HEK293 (cell line): ENCODE measurements at regions not wholly inside any gene's neighbourhood (a gene's known extent, or its start where the extent isn't known, plus 50 kb on each side); places are given as distances from the start of the nearest gene placed in this dataset.

Experiments used
- CTCF ChIA-PET: fragments of 350-600 bp; formaldehyde crosslinking; extraction: SDS; loops from one replicate; lab custom pipeline; 2021; ENCODE audit warnings: antibody characterized with exemption; lab: Yijun Ruan, JAX
- POLR2A ChIA-PET: fragments of 300-600 bp; formaldehyde crosslinking; extraction: SDS; loops from one replicate; lab custom pipeline; 2020; ENCODE audit warnings: antibody characterized with exemption, inconsistent platforms; lab: Yijun Ruan, JAX
- H3K27ac ChIP-seq: fragments of 200-500 bp; sonication (Bioruptor generic); 2 replicates; pipeline ENCODE4 v1.5.1; 2014; ENCODE audit warnings: low read depth, low read length, control low read depth, inconsistent platforms; ENCODE audit errors: extremely low read depth
- H3K36me3 ChIP-seq, 2 experiments: fragments of 200-500 bp in 1 of 2; sonication (Bioruptor generic) in 1 of 2; 1 replicate in 1 of 2; 2 replicates in 1 of 2; pipeline ENCODE4 v1.5.1; 2014 to 2017; ENCODE audit warnings: inconsistent platforms in 2 of 2, low read length in 2 of 2; ENCODE audit not compliant: control insufficient read depth in 2 of 2, insufficient read depth in 1 of 2
- H3K4me1 ChIP-seq: fragments of 200-500 bp; sonication (Bioruptor generic); 2 replicates; pipeline ENCODE4 v1.5.1; 2014; ENCODE audit warnings: mild to moderate bottlenecking, low read length, inconsistent platforms; ENCODE audit not compliant: control insufficient read depth, insufficient read depth
- H3K4me3 ChIP-seq: 2 replicates; pipeline ENCODE4 v1.5.1; 2011; ENCODE audit warnings: low read depth, mild to moderate bottlenecking, control low read depth, low read length, moderate library complexity
- H3K9me3 ChIP-seq: fragments of 200-500 bp; sonication (Bioruptor generic); 2 replicates; pipeline ENCODE4 v1.5.1; 2014; ENCODE audit warnings: low read depth, low read length, inconsistent platforms; ENCODE audit not compliant: control insufficient read depth, insufficient read depth
- CTCF ChIP-seq: fragments of 450-650 bp; formaldehyde crosslinking; IDR thresholded peaks from 2 replicates; pipeline ENCODE4 v1.5.1; 2016; ENCODE audit warnings: missing biosample characterization, missing genetic modification characterization
- KLF9 ChIP-seq: fragments of 450-650 bp; formaldehyde crosslinking; IDR thresholded peaks from 2 replicates; pipeline ENCODE4 v1.5.1; 2016; ENCODE audit warnings: missing biosample characterization, missing genetic modification characterization, low read depth
- OVOL3 ChIP-seq: fragments of 450-650 bp; formaldehyde crosslinking; IDR thresholded peaks from 2 replicates; pipeline ENCODE4 v1.5.1; 2016; ENCODE audit warnings: missing biosample characterization, missing genetic modification characterization
- PRDM1 ChIP-seq: fragments of 450-650 bp; formaldehyde crosslinking; IDR thresholded peaks from 2 replicates; pipeline ENCODE4; 2016; ENCODE audit warnings: missing biosample characterization, missing genetic modification characterization
- REPIN1 ChIP-seq: fragments of 450-650 bp; formaldehyde crosslinking; IDR thresholded peaks from 2 replicates; pipeline ENCODE4 v1.5.1; 2017; ENCODE audit warnings: missing biosample characterization, missing genetic modification characterization, low read depth
- SETDB1 ChIP-seq: IDR thresholded peaks from one replicate; pipeline ENCODE4 v1.6.1; 2017; ENCODE audit warnings: mild to moderate bottlenecking, low read length, moderate library complexity, mixed read lengths; ENCODE audit not compliant: insufficient read length
- SP3 ChIP-seq: fragments of 450-650 bp; formaldehyde crosslinking; IDR thresholded peaks from 2 replicates; pipeline ENCODE4 v1.5.1; 2016; ENCODE audit warnings: missing biosample characterization, missing genetic modification characterization
- YY1 ChIP-seq: fragments of 450-650 bp; formaldehyde crosslinking; IDR thresholded peaks from 2 replicates; pipeline ENCODE4 v1.5.1; 2018; ENCODE audit warnings: missing biosample characterization, missing genetic modification characterization
- YY2 ChIP-seq: fragments of 450-650 bp; formaldehyde crosslinking; IDR thresholded peaks from 2 replicates; pipeline ENCODE4 v1.5.1; 2016; ENCODE audit warnings: missing biosample characterization, missing genetic modification characterization
- ZBTB17 ChIP-seq: fragments of 450-650 bp; formaldehyde crosslinking; IDR thresholded peaks from 2 replicates; pipeline ENCODE4 v1.5.1; 2016; ENCODE audit warnings: missing biosample characterization, missing genetic modification characterization
- ZBTB20 ChIP-seq: fragments of 450-650 bp; formaldehyde crosslinking; IDR thresholded peaks from 2 replicates; pipeline ENCODE4 v1.5.1; 2016; ENCODE audit warnings: missing biosample characterization, missing genetic modification characterization
- ZFHX2 ChIP-seq: fragments of 450-650 bp; formaldehyde crosslinking; conservative IDR thresholded peaks from 2 replicates; pipeline ENCODE4 v1.5.1; 2016; ENCODE audit warnings: missing biosample characterization, missing genetic modification characterization
- ZFP3 ChIP-seq: fragments of 450-650 bp; formaldehyde crosslinking; IDR thresholded peaks from 2 replicates; pipeline ENCODE4 v1.5.1; 2016; ENCODE audit warnings: low read depth, missing biosample characterization, missing genetic modification characterization
- ZNF121 ChIP-seq: fragments of 450-650 bp; formaldehyde crosslinking; IDR thresholded peaks from 2 replicates; pipeline ENCODE4 v1.5.1; 2016; ENCODE audit warnings: missing biosample characterization, missing genetic modification characterization
- ZNF157 ChIP-seq: fragments of 450-650 bp; formaldehyde crosslinking; IDR thresholded peaks from 2 replicates; pipeline ENCODE4 v1.5.1; 2016; ENCODE audit warnings: missing biosample characterization, missing genetic modification characterization
- ZNF169 ChIP-seq: fragments of 450-650 bp; formaldehyde crosslinking; IDR thresholded peaks from 2 replicates; pipeline ENCODE4 v1.5.1; 2016; ENCODE audit warnings: missing biosample characterization, missing genetic modification characterization
- ZNF274 ChIP-seq, 2 experiments: fragments of 200-500 bp in 1 of 2; fragments of 450-650 bp in 1 of 2; sonication (Bioruptor generic) in 1 of 2; formaldehyde crosslinking in 1 of 2; IDR thresholded peaks; 2 replicates each; pipeline versions ENCODE4 v1.5.1 to v1.6.1; 2014 to 2016; ENCODE audit warnings: borderline replicate concordance in 1 of 2, inconsistent platforms in 1 of 2, low read length in 1 of 2, missing biosample characterization in 1 of 2, missing genetic modification characterization in 1 of 2
- ZNF302 ChIP-seq: fragments of 450-650 bp; formaldehyde crosslinking; IDR thresholded peaks from 2 replicates; pipeline ENCODE4 v1.5.1; 2016; ENCODE audit warnings: missing biosample characterization, missing genetic modification characterization, low read depth
- ZNF354C ChIP-seq: fragments of 450-650 bp; formaldehyde crosslinking; IDR thresholded peaks from 2 replicates; pipeline ENCODE4 v1.5.1; 2016; ENCODE audit warnings: missing biosample characterization, missing genetic modification characterization, low read depth, borderline replicate concordance
- ZNF426 ChIP-seq: fragments of 450-650 bp; formaldehyde crosslinking; IDR thresholded peaks from 2 replicates; pipeline ENCODE4 v1.5.1; 2017; ENCODE audit warnings: missing biosample characterization, missing genetic modification characterization, mild to moderate bottlenecking, inconsistent platforms, moderate library complexity
- ZNF473 ChIP-seq: fragments of 450-650 bp; formaldehyde crosslinking; IDR thresholded peaks from 2 replicates; pipeline ENCODE4 v1.5.1; 2017; ENCODE audit warnings: missing biosample characterization, missing genetic modification characterization
- ZNF514 ChIP-seq: fragments of 450-650 bp; formaldehyde crosslinking; IDR thresholded peaks from 2 replicates; pipeline ENCODE4 v1.5.1; 2016; ENCODE audit warnings: missing biosample characterization, missing genetic modification characterization
- ZNF530 ChIP-seq: fragments of 450-650 bp; formaldehyde crosslinking; IDR thresholded peaks from 2 replicates; pipeline ENCODE4 v1.5.1; 2016; ENCODE audit warnings: low read depth, missing biosample characterization, missing genetic modification characterization
- ZNF843 ChIP-seq: fragments of 450-650 bp; formaldehyde crosslinking; IDR thresholded peaks from 2 replicates; pipeline ENCODE4 v1.5.1; 2016; ENCODE audit warnings: missing biosample characterization, missing genetic modification characterization

DNA sequence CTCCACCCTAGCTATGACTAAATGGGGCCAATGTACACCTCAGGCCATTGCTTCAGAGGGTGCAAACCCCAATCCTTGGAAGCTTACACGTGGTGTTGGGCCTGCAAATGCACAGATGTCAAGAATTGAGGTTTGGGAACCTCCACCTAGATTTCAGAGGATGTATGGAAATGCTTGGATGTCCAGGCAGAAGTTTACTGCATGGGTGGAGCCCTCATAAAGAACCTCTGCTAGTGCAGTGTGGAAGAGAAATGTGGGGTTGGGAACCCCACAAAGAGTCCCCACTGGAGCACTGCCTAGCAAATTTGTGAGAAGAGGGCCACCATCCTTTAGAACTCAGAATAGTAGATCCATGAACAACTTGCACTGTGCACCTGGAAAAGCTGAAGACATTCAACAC lies 284.1 kb downstream of the ANTXR2 start:
- no peak for TF ChIP-seq ZFP3
- TF ChIP-seq SETDB1, result peak; percentile 88
- TF ChIP-seq ZNF843 (tag by site-specific recombination), result no peak
- TF ChIP-seq ZNF157 (tag by site-specific recombination), result no peak
- no peaks in the 10 kb centered on the region for H3K4me1 ChIP-seq
- ChIA-PET CTCF (no interaction called here), POLR2A (no interaction called here)
- H3K4me3 ChIP-seq, result no peak overlapping the region
- no peaks in the 10 kb centered on the region for H3K9me3 ChIP-seq
- H3K36me3 ChIP-seq, result no peaks in the 10 kb centered on the region
- no peak overlapping the region for H3K27ac ChIP-seq

- H3K4me1 ChIP-seq, result no peaks in the 10 kb centered on the region
- H3K27ac ChIP-seq, result no peak overlapping the region
- H3K9me3 ChIP-seq, result no peaks in the 10 kb centered on the region
- ChIA-PET POLR2A (no interaction called here), CTCF (no interaction called here)
- H3K4me3 ChIP-seq, result no peak overlapping the region
- H3K36me3 ChIP-seq, result no peaks in the 10 kb centered on the region
- TF ChIP-seq ZBTB20, result no peak
Observed at GRCh38 chr4:79780129-79780528, 292.9 kb downstream of the ANTXR2 start.

DNA sequence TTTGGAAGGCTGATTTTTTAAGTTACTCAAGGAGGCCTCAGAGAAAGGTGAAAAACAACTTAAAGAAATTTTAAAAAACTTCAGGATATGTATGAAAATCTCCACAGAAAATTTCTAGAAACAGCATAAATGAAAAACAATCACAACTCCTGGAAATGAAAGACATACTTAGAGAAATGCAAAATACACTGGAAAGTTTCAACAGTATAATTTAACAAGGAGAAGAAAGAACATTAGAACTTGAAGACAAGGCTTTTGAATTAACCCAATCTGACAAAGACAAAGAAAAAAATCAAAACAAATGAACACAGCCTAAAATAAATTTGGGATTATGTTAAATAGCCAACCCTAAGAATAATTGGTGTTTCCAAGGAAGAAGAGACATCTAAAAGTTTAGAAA lies 300.5 kb downstream of the ANTXR2 start:
- POLR2A ChIA-PET, result no interaction called here
- Histone ChIP-seq H3K27ac (no peak overlapping the region), H3K36me3 (no peaks in the 10 kb centered on the region), H3K4me3 (no peak overlapping the region), H3K4me1 (no peaks in the 10 kb centered on the region), H3K9me3 (no peaks in the 10 kb centered on the region)
- TF ChIP-seq ZFHX2 (tag by site-specific recombination), result no peak
- no peak for TF ChIP-seq PRDM1 (tag by site-specific recombination)
- no peak for TF ChIP-seq ZNF530
- TF ChIP-seq ZNF169 (tag by site-specific recombination), result no peak
- no peak for TF ChIP-seq REPIN1 (tag by site-specific recombination)
- no peak for TF ChIP-seq ZNF514 (tag by site-specific recombination)
- no peak for TF ChIP-seq ZBTB17 (tag by site-specific recombination)
- TF ChIP-seq OVOL3 (tag by site-specific recombination), result no peak
- no peak for TF ChIP-seq KLF9
- TF ChIP-seq ZNF473 (tag by site-specific recombination), result no peak
- no peak for TF ChIP-seq SP3 (tag by site-specific recombination)
- no peak for TF ChIP-seq ZNF302
- CTCF ChIA-PET, result no interaction called here

- ChIA-PET CTCF (no interaction called here), POLR2A (no interaction called here)
- no peaks in the 10 kb centered on the region for H3K36me3 ChIP-seq
- no peak overlapping the region for H3K4me3 ChIP-seq
- no peak overlapping the region for H3K27ac ChIP-seq
- no peaks in the 10 kb centered on the region for H3K9me3 ChIP-seq
- no peaks in the 10 kb centered on the region for H3K4me1 ChIP-seq
- TF ChIP-seq ZNF274 (IDR thresholded peaks at IDR 0.05; ENCODE audit: low read length) (no peak), ZNF274 (tag by site-specific recombination; IDR thresholded peaks at IDR 0.05; ENCODE audit: borderline replicate concordance) (no peak), ZNF169 (tag by site-specific recombination) (no peak), YY1 (tag by site-specific recombination) (no peak), ZNF121 (tag by site-specific recombination) (no peak), CTCF (no peak), ZNF354C (tag by site-specific recombination) (no peak), YY2 (tag by site-specific recombination) (no peak), ZNF426 (tag by site-specific recombination) (no peak)
Observed at GRCh38 chr4:79764120-79764519, 308.9 kb downstream of the ANTXR2 start.
